GM18951 (cell line): ENCODE measurements at regions not wholly inside any gene's neighbourhood (a gene's known extent, or its start where the extent isn't known, plus 50 kb on each side); places are given as distances from the start of the nearest gene placed in this dataset.

ENCODE experiments used
- POLR2A ChIP-seq: IDR thresholded peaks from 4 replicates; pipeline ENCODE4 v1.6.1; 2011; ENCODE audit warnings: mild to moderate bottlenecking; ENCODE audit not compliant: insufficient read length, insufficient read depth; ENCODE audit errors: extremely low read depth
- in situ Hi-C: fragments of 300-500 bp; cut with MboI; formaldehyde crosslinking; loops from one replicate; pipeline ENCODE4 v1.12.0; 2022; ENCODE audit warnings: low sequenced_read_pairs, mixed read lengths, inconsistent platforms; ENCODE audit not compliant: unreplicated experiment

GRCh38 chr2:121118951-121119350, 166.1 kb downstream of the TFCP2L1 start:
- in situ Hi-C loops = no loop called here
- TF ChIP-seq POLR2A = no peak

- in situ Hi-C loops = no loop called here
- TF ChIP-seq POLR2A = no peak
These were observed 164.6 kb downstream of the TFCP2L1 start for GRCh38 chr2:121120411-121120810.

- TF ChIP-seq POLR2A = no peak
- in situ Hi-C loops = no loop called here
These were observed 164.0 kb downstream of the TFCP2L1 start for GRCh38 chr2:121120991-121121390.

- no peak for TF ChIP-seq POLR2A
These were observed 163.3 kb downstream of the TFCP2L1 start for GRCh38 chr2:121121661-121122060.

GRCh38 chr2:121123268-121123667, 161.7 kb downstream of the TFCP2L1 start:
- in situ Hi-C loops = no loop called here
- TF ChIP-seq POLR2A = no peak

More at GRCh38 chr2:121121661-121122060, 163.3 kb downstream of the TFCP2L1 start:
- in situ Hi-C loops = no loop called here

- no peak for TF ChIP-seq POLR2A
- in situ Hi-C loops = no loop called here
These were observed 160.7 kb downstream of the TFCP2L1 start for GRCh38 chr2:121124330-121124729.

GRCh38 chr2:121125350-121125749, 159.7 kb downstream of the TFCP2L1 start:
- in situ Hi-C loops = no loop called here
- TF ChIP-seq POLR2A = no peak

- no peak for TF ChIP-seq POLR2A
- in situ Hi-C loops = no loop called here
These were observed 156.0 kb downstream of the TFCP2L1 start for GRCh38 chr2:121128741-121129659.

GRCh38 chr2:121129692-121130091, 155.3 kb downstream of the TFCP2L1 start:
- in situ Hi-C loops = no loop called here

GRCh38 chr2:121130301-121130850, 154.6 kb downstream of the TFCP2L1 start:
- TF ChIP-seq POLR2A = no peak
- in situ Hi-C loops = no loop called here

More at GRCh38 chr2:121129692-121130091, 155.3 kb downstream of the TFCP2L1 start:
- TF ChIP-seq POLR2A = no peak

GRCh38 chr2:121131375-121131774, 153.6 kb downstream of the TFCP2L1 start:
- in situ Hi-C loops = no loop called here
- no peak for TF ChIP-seq POLR2A

GRCh38 chr2:121132054-121132761, 152.8 kb downstream of the TFCP2L1 start:
- no peak for TF ChIP-seq POLR2A
- in situ Hi-C loops = no loop called here

GRCh38 chr2:121132762-121133107, 152.3 kb downstream of the TFCP2L1 start:
- TF ChIP-seq POLR2A = no peak
- in situ Hi-C loops = no loop called here
